MCF 10A (cell line): ENCODE measurements at regions not wholly inside any gene's neighbourhood (a gene's known extent, or its start where the extent isn't known, plus 50 kb on each side); places are given as distances from the start of the nearest gene placed in this dataset.

Source experiments
- BruUV-seq: library from RNA; stranded (reverse); fragments of 400-500 nt; replicated peaks from 2 replicates; lab custom pipeline; 2021; lab: Mats Ljungman, UMichigan
- CTCF ChIA-PET: fragments of 300-600 bp; sonication (Branson Sonifier 250); formaldehyde crosslinking; extraction: SDS; loops from one replicate; lab custom pipeline; 2021; ENCODE audit warnings: antibody characterized with exemption, inconsistent platforms; lab: Yijun Ruan, JAX
- POLR2A ChIA-PET: fragments of 300-600, 350-650 bp; sonication (Branson Sonifier 250); formaldehyde crosslinking; extraction: SDS; loops from one replicate; lab custom pipeline; 2020; ENCODE audit warnings: antibody characterized with exemption, inconsistent platforms; lab: Yijun Ruan, JAX
- DNase-seq: peaks from one replicate; pipeline ENCODE4 v3.0.0-alpha.2; 2018; ENCODE audit not compliant: unreplicated experiment
- H3K27ac Mint-ChIP-seq: one replicate; pipeline ENCODE4 v1.8.0; 2022; ENCODE audit warnings: mild to moderate bottlenecking, low read depth, mixed read lengths; ENCODE audit not compliant: unreplicated experiment
- H3K27me3 Mint-ChIP-seq: one replicate; pipeline ENCODE4 v1.8.0; 2022; ENCODE audit warnings: mixed read lengths; ENCODE audit not compliant: insufficient read depth, unreplicated experiment
- H3K36me3 Mint-ChIP-seq: one replicate; pipeline ENCODE4 v1.8.0; 2022; ENCODE audit warnings: mild to moderate bottlenecking, moderate library complexity, mixed read lengths; ENCODE audit not compliant: insufficient read depth, unreplicated experiment
- H3K4me1 Mint-ChIP-seq: one replicate; pipeline ENCODE4 v1.8.0; 2022; ENCODE audit warnings: mixed read lengths; ENCODE audit not compliant: insufficient read depth, unreplicated experiment
- H3K4me3 Mint-ChIP-seq: one replicate; pipeline ENCODE4 v1.8.0; 2022; ENCODE audit warnings: mild to moderate bottlenecking, moderate library complexity, mixed read lengths; ENCODE audit not compliant: unreplicated experiment
- H3K9me3 Mint-ChIP-seq: one replicate; pipeline ENCODE4 v1.8.0; 2022; ENCODE audit warnings: mixed read lengths; ENCODE audit not compliant: unreplicated experiment
- CTCF ChIP-seq: fragments of 200-600 bp; IDR thresholded peaks from one replicate; pipeline ENCODE4 v1.8.0; 2022; ENCODE audit warnings: antibody characterized with exemption, mild to moderate bottlenecking; ENCODE audit not compliant: unreplicated experiment
- intact Hi-C: fragments of 100-400 bp; cut with micrococcal nuclease; formaldehyde crosslinking; loops from 2 replicates; pipeline ENCODE4 v1.14.1; 2022

- CTCF ChIA-PET, result no interaction called here
- H3K27me3 Mint-ChIP-seq, result peaks cover 18% of the 10 kb centered on the region
- no peak for TF ChIP-seq CTCF
Measured at GRCh38 chr2:217412277-217412676, 552.4 kb upstream of the TNP1 start.

GRCh38 chr2:217410681-217410960 is 550.8 kb upstream of the TNP1 start:
- BruUV-seq, result no TSS peak
- ChIA-PET CTCF (no interaction called here), POLR2A (no interaction called here)

More at GRCh38 chr2:217412277-217412676, 552.4 kb upstream of the TNP1 start:
- Mint-ChIP-seq H3K27ac (no peak overlapping the region), H3K4me3 (no peak overlapping the region), H3K9me3 (no peaks in the 10 kb centered on the region), H3K4me1 (no peaks in the 10 kb centered on the region), H3K36me3 (no peaks in the 10 kb centered on the region)
- POLR2A ChIA-PET, result no interaction called here
- intact Hi-C loops, result no loop called here
- DNase-seq, result no peak
- no TSS peak for BruUV-seq

GRCh38 chr2:217409949-217410680 is 550.3 kb upstream of the TNP1 start:
- intact Hi-C loops, result no loop called here
- Mint-ChIP-seq H3K27me3 (no peaks in the 10 kb centered on the region), H3K36me3 (no peaks in the 10 kb centered on the region), H3K27ac (no peak overlapping the region), H3K9me3 (no peaks in the 10 kb centered on the region), H3K4me3 (no peak overlapping the region), H3K4me1 (no peaks in the 10 kb centered on the region)
- DNase-seq, result no peak
- POLR2A ChIA-PET, result interaction anchor here (0.8 kb wide), 1 partner anchor 100 kb away, joined by 3 read pairs; no protein-coding TSS in a partner anchor
- BruUV-seq, result no TSS peak
- CTCF ChIA-PET, result interaction anchor here (0.5 to 0.6 kb wide), 2 partner anchors 398 to 602 kb away, joined by 3 to 9 read pairs; no protein-coding TSS in a partner anchor
- TF ChIP-seq CTCF, result no peak

More at GRCh38 chr2:217410681-217410960, 550.8 kb upstream of the TNP1 start:
- Mint-ChIP-seq H3K4me3 (no peak overlapping the region), H3K27me3 (peaks cover 3% of the 10 kb centered on the region), H3K4me1 (no peaks in the 10 kb centered on the region), H3K27ac (no peak overlapping the region), H3K36me3 (no peaks in the 10 kb centered on the region), H3K9me3 (no peaks in the 10 kb centered on the region)
- DNase-seq, result no peak
- no peak for TF ChIP-seq CTCF
- intact Hi-C loops, result no loop called here

- BruUV-seq, result no TSS peak
- Mint-ChIP-seq H3K4me3 (no peak overlapping the region), H3K36me3 (no peaks in the 10 kb centered on the region), H3K27me3 (no peaks in the 10 kb centered on the region), H3K9me3 (no peaks in the 10 kb centered on the region), H3K27ac (no peak overlapping the region), H3K4me1 (peaks cover 9% of the 10 kb centered on the region)
- no peak for TF ChIP-seq CTCF
- intact Hi-C loops, result no loop called here
- DNase-seq, result no peak
- POLR2A ChIA-PET, result no interaction called here
- CTCF ChIA-PET, result no interaction called here
Measured at GRCh38 chr2:217407362-217407761, 547.5 kb upstream of the TNP1 start.
